ENCODE measurements at regions not wholly inside any gene's neighbourhood (a gene's known extent, or its start where the extent isn't known, plus 50 kb on each side); places are given as distances from the start of the nearest gene placed in this dataset.

DNA sequence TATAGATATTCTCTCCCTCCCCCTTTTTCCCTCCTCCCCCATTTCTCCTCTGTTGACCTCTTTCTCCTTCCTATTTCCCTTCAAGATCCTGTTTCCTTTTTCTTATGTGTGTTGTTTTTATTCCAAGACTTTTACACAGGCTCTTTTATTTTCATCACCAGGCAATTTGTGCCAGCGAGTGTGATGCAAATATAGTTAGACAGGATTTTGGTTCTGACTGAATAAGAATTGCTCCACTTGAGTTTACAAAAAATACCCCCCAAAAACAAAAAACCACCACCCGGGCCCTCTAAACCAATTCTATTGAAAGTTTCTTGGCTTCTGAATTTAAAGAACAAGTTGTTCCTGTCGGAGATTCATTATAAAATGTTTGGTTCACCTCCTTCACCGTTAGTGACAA, 50.9 kb upstream of the MAPK4 start (continued):
- no peak for TF ChIP-seq ASH2L (IDR thresholded peaks at IDR 0.05; ENCODE audit: low read length)
- no peak for TF ChIP-seq POLR2A (IDR thresholded peaks at IDR 0.05; ENCODE audit: control extremely low read depth in 1 of 2, low read depth in 2 of 2, low read length in 2 of 2)
- TF ChIP-seq SP1 (IDR thresholded peaks at IDR 0.05; ENCODE audit: low read depth, low read length): no peak
